SK-N-SH (cell line): ENCODE measurements at regions not wholly inside any gene's neighbourhood (a gene's known extent, or its start where the extent isn't known, plus 50 kb on each side); places are given as distances from the start of the nearest gene placed in this dataset.

Source experiments
- CTCF ChIP-seq: fragments of 200-600 bp; sonication (generic); IDR thresholded peaks from 2 replicates; pipeline ENCODE4 v1.6.1; 2017; ENCODE audit warnings: antibody characterized with exemption, mild to moderate bottlenecking, moderate library complexity
- EZH2phosphoT487 ChIP-seq: fragments of 200-600 bp; sonication (generic); IDR thresholded peaks from 2 replicates; pipeline ENCODE4 v1.6.1; 2017; ENCODE audit warnings: low read depth, mixed run types, mild to moderate bottlenecking, antibody characterized with exemption, moderate library complexity, borderline replicate concordance
- FOXM1 ChIP-seq: IDR thresholded peaks from 2 replicates; pipeline ENCODE4 v1.4.0; 2012; ENCODE audit warnings: low read depth, mild to moderate bottlenecking
- IRF3 ChIP-seq: fragments of 150-350 bp; IDR thresholded peaks from 2 replicates; pipeline ENCODE4 v1.6.1; 2016; ENCODE audit warnings: mild to moderate bottlenecking, low read depth, low read length
- MAX ChIP-seq: IDR thresholded peaks from 2 replicates; pipeline ENCODE4 v1.4.0; 2012; ENCODE audit warnings: low read depth
- POLR2AphosphoS5 ChIP-seq: IDR thresholded peaks from 2 replicates; pipeline ENCODE4 v1.6.1; 2012; ENCODE audit warnings: low read depth, low read length
- RAD21 ChIP-seq: IDR thresholded peaks from 2 replicates; pipeline ENCODE4 v1.6.1; 2012; ENCODE audit warnings: mild to moderate bottlenecking, low read length
- REST ChIP-seq: IDR thresholded peaks from 2 replicates; pipeline ENCODE4 v1.6.1; 2012; ENCODE audit warnings: mild to moderate bottlenecking, low read depth, low read length, moderate library complexity
- SMC3 ChIP-seq: IDR thresholded peaks from 2 replicates; pipeline ENCODE4 v1.6.1; 2012; ENCODE audit warnings: low read depth, low read length, improper control_type of control experiment
- TAF1 ChIP-seq: IDR thresholded peaks from 2 replicates; pipeline ENCODE4 v1.6.1; 2012; ENCODE audit warnings: low read depth, mild to moderate bottlenecking, low read length, moderate library complexity, borderline replicate concordance
- TCF12 ChIP-seq: IDR thresholded peaks from 2 replicates; pipeline ENCODE4 v1.4.0; 2012
- TEAD4 ChIP-seq: IDR thresholded peaks from 2 replicates; pipeline ENCODE4 v1.4.0; 2012; ENCODE audit warnings: mild to moderate bottlenecking, borderline replicate concordance; ENCODE audit not compliant: insufficient read depth
- ZBTB33 ChIP-seq: IDR thresholded peaks from 2 replicates; pipeline ENCODE4 v1.4.0; 2012; ENCODE audit warnings: low read depth, borderline replicate concordance

- TF ChIP-seq SMC3 (no peak), FOXM1 (no peak), RAD21 (no peak), IRF3 (no peak), MAX (no peak), CTCF (no peak), POLR2AphosphoS5 (no peak), REST (no peak), ZBTB33 (no peak), TEAD4 (no peak), TAF1 (no peak), EZH2phosphoT487 (no peak), TCF12 (no peak)
Measured at GRCh38 chr4:160877087-160877790, 1286.6 kb downstream of the FSTL5 start.
